HG03442 (cell line): ENCODE measurements at regions not wholly inside any gene's neighbourhood (a gene's known extent, or its start where the extent isn't known, plus 50 kb on each side); places are given as distances from the start of the nearest gene placed in this dataset.

Experiments used
- ATAC-seq: cut with Tn5 transposase; IDR thresholded peaks from one replicate; pipeline ENCODE4 v1.9.1; 2021; ENCODE audit warnings: mild to moderate bottlenecking, moderate library complexity; ENCODE audit not compliant: unreplicated experiment

DNA sequence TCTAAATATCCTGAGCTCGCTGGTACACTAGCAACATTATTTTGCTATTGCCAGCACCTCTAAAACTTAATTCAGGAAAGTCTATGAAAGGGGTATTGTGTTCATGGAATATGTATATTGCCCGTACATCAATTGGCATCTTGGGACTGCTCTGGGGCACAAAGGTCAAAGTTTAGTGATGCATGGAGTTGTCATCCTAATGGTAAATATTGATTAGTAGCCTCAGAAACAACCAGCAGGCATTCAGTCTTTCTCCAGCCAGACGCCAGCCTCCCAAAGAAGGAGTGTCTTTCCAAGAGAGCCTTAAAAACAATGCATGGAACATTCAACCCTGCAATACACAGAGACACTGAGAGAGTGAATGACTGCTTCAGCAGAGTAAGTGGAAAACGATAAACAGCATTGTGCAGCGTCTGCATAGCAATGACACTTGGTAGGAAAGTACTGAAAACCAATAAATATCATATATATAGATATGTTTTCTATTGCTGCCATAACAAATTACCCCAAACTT lies 377.3 kb downstream of the SHQ1 start:
- ATAC-seq, result no peak

DNA sequence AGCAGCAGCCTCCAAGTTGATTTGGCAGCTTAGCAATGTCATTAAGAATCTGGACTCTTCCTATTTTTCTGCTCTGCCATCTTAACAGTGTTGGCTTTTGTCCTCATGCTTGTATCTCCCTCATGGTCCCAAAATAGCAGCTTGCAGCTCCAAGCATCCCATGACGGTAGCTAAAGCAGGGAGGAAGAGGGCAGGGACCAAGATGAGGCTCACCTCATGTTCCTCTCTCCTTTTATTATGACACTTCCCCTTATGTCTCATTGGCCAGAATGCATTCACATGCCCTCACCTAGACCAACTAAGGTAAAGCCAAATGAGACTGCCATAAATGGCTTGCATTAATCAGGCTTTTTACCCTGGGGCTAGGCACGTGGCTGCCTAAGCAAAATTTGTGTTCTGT lies 382.4 kb downstream of the SHQ1 start:
- ATAC-seq, result no peak

DNA sequence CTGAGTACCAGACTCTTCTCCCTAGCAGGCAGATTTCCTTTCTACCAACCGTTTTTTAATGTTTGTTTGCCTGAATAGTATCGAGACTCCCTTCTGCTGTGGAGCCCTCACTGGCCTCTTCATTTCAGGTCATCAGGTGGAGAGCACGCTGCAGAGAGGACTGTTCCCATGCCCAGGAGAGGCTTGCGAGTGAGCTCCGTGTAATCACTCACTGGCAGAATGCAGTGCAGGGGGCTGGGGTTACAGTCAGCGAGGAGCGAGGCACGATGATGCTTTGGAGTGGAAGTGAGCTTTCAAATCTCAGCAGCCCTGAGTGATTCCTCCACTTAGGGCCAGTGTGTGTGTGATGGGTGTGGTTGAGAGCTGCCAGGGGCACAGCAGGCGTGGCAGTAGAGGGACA lies 385.2 kb downstream of the SHQ1 start:
- no peak for ATAC-seq

DNA sequence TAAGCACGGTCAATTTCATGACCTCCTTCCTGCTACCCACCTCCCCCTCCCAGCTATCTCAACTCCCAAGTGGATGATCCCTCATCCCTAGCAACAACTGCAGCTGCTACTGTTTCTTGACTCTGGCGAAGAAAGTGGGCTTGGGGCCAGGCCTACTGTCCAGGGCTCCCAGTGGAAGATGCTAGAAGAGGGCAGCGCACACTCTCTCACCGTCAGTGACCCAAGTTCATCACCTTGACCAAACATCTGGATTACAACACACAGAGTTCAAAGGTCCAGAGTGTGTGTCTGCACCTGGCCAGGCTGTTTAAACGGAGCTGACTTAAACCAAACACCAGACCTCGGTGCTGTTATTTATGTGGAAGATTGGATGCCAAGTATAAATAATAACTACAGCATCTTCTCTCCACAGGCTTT lies 385.6 kb downstream of the SHQ1 start:
- ATAC-seq, result no peak

DNA sequence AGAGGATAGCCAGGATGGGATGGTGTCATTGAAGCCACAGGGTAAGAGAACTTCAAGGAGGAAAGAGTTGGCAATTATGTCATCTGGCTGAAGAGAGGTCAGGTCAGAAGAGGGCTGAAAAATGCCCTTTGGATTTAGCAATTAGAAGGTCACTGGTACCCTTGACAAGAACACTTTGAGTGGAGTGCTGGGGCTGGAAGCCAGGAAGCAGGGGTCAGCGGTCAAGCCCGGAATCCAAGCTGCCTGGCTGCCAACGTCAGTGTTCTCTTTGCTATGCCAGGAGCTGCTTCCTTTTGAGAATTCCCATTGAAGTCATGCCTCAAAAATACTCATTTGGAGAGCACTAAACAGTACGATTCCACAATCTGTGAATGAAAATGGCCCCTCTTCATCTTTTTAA lies 386.5 kb downstream of the SHQ1 start:
- ATAC-seq, result no peak

DNA sequence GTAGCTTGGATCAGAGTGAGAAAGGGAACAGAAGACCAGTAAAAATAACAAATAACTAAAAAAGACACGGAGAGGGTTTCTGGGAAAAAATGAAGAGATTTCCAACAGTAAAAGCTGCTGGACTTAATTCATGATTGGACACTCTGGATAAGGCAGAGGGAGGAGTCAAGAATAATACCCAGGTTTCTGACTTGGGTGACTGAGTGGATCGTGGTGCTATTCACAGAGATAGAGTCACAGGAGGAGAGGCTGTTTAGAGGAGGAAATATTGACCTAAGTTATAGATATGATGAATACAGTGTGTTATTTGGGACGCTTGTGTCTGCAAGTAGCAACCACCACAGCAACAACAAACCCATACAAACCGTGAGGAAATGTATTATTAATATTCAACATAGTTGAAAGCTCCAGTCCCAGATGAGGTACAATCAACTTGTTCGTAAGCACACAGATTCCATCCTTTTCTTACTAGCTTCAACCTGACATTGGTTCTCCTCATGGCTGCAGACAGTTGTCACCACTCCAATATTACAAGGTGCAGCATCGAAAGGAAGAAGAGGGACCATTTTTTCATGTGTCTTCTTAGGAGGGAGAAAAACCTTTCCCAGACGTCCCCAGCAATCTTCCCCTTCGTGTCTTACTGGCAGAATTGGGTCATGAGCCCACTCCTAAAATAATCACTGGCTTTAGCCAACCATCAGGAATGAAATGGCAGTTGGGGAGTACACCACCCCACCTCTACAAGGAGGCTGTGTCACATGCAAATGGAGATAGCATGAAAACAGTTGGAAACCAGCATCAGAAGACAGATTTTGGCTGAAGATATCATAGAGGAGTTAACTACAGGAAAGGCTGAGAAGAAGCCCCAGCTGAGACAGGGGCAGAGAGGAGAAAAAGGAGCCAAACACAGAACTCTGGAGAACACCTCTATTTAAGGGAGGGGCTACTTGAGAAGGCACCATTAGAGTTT lies 387.8 kb downstream of the SHQ1 start:
- no peak for ATAC-seq

DNA sequence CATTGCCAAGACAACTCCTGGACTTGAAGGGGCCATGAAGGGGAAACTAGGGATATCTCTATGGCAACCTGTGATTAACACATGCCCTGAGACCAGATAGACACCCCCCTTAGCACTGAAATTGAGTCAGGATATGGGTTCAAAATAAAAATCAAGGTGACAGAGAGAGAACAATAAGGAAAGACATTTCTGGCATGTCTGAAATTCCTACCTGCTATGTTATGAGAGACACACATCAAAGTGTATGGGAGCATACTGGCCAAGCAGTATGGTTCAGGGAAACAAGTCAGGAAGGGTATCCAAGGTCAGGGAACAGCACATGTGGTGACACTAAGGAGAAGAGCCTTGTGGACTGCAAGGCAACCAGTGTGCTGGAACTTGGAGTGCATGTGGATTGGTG lies 388.7 kb downstream of the SHQ1 start:
- ATAC-seq, result no peak

DNA sequence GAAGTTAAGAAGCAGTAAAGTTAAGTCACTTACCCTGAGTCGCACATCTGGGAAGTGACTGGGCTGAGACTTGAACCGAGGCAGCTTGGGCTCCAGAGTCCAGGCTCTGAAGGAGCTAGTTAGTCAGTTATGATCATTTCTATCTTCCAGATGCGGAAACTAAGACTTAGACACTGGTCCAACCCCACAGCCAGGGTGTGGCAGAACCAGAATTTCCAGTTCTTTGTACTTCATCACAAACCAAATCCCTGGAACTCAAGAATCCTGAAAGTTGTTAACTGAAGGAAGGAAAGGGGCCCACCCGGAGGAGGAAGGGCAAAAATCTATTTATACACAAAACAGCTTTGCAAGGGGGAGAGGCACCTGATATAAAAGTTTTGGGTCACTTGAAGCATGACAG lies 389.9 kb downstream of the SHQ1 start:
- no peak for ATAC-seq

DNA sequence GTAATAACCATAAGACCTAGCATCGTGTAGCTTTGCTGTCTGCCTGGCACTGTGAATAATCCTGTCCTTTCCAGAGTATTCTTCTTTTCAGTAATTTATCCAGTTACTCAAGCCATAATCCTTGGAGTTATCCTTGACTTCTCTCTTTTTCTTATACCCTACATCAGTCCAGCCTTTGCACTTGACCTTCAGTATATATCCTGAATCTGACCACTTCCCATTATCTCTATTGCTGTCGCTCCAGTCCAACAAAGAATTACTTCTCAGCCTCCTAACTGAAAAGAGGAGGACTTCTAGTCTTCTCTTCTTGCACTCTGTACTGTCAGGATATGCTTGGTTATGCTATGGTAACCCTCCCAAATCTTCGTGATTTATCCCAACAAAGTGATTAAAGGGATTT lies 393.8 kb downstream of the SHQ1 start:
- ATAC-seq, result no peak

DNA sequence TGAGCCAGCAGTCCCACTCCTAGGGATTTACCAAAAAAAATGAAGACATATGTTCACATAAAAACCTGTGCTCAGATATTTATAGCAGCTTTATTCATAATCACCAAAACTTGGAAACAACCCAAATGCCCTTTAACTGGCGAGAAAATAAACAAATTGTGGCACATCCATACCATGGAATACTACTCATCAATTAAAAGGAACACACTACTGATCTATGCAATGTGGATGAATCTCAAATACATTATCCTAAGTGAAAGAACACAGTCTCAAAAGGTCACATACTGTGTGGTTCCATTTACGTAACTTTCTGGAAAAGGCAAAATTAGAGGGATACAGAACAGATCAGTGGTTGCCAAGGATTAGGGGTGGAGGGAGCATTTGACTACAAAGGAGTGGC lies 394.5 kb downstream of the SHQ1 start:
- no peak for ATAC-seq

DNA sequence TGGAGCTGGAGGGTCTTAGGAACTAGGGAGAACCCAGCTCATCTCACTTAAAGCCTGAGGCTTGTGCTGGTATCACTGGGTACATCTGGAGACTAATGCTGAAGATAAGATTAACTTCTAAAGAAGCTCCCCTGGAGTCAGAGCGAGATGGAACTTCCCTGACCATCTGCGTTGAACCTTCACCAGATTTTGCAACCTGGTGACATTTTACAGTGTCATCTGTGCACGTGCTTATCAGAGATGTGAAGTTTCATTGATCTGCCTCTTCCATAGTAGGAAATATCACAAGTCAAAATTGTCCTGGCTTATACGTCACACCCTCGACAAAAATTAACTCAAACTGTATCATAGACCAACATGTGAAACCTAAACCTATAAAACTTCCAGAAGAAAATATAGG lies 395.5 kb downstream of the SHQ1 start:
- ATAC-seq, result no peak

DNA sequence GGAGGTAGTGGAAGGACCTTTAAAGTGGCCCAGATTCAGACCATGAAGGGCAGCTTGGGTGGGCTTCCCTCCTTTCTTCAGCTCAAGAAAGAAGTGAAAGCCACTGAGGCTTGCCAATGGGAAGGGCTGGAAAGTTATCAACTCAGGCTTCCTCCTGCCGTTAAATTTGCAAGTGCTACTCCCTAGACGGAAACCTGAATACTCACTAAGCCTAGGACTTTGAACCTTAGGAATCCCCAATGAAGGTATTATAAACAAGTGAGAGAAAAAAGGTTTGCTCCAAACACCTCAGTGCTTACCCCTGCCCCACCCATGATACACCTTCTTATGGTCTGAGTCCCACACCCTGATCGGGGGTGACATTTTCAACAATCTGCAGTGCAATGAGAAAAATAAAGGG lies 396.4 kb downstream of the SHQ1 start:
- ATAC-seq, result no peak

DNA sequence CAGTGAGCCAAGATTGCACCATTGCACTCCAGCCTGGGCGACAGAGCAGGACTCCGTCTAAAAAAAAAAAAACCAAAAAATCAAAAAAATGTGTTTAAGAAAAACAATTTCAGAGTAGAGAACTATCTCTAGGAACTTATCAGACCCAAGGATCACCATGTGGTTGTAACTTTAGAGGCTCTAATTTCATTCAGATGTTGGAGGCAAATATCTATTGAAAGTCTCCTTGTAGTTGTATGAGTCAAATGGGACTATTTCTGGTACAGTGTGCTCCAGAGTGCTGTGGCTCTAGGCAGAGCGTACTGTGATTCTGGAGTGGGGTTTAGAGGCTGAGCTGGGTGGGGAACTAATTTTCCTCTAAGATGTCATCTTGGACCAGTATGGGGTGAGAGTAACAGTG lies 398.7 kb downstream of the SHQ1 start:
- ATAC-seq, result no peak

DNA sequence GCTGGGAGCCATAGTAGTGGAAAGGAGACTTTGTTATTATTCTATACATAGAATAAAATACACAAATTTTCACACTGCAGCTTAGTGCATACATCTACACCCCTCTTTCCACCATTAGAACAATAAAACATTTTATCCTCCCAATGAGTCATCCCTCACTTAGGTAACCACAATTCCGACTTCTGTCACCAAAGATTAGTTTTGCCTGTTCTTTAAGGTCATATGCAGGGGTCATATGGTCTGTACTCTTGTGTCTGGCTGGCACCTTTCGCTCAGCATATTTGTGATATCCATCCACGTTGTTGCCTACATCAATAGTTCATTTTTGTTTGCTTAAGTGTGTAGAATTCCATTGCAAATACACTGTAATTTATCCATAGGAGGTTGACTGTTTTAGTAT lies 399.4 kb downstream of the SHQ1 start:
- ATAC-seq, result no peak

DNA sequence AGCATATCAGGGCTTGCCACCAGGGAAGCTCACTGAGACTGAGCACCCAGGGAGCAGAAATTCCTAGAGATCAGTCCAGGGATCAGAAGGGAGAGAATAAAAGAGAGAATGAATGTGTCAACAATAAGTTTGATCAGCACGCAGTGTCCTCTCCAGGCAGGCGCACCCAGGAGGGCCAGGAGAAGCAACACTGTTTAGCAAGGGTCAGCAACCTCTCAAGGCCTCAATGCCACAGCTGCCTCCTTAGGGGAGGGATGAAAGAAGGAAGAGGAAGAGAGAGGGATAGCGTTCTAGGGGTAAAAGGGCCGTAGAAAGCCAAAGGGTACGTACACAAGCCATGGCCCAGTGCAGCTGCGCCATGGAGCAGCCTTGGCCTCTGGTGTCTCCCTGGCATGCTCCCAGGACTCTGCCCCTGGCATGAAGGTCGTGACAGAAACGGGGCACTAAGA lies 399.8 kb downstream of the SHQ1 start:
- ATAC-seq, result no peak

DNA sequence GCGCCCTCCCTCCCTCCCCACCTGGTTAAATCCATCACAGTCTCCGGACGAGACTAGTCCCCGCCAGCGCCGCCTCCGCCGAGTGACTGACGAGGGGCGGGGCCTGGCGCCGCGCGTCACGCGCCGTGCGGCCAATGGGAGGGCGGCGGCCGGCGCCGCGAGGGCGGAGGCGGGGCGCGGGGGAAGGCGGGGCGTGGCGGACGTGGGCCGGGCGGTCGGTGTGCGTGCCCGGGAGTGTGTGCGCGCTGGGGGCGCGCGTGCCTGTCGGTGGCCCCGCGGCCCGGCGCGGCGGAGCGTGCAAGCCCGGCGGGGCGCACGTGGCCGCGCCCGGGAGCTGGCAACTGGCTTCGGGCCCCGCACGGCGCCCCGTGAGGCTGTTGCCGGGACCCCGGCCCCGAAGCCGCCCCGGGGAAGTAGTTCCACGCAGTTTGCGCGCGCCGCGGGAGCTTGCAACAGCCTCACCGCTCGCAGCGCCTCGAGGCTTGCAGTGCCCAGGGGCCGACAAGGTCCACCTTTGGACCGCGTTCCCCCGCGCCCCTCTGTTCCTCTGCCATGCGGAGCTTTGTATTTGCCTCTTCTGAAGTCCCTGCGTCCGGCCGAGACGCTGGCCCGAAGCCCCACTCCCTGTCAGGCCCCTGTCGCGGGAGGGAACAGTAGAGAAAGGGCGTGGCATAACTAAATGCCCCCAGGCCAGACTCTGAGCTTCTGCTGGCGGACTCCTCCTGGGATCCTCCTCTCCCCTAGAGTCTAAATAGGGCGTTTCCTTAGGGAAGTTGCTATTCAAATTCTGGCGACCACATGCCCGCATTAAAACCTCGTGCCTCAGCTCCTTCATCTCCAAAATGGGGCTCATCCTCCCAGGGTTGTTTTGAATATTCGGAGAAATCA lies 400.9 kb downstream of the SHQ1 start:
- ATAC-seq, result peak; percentile 82

DNA sequence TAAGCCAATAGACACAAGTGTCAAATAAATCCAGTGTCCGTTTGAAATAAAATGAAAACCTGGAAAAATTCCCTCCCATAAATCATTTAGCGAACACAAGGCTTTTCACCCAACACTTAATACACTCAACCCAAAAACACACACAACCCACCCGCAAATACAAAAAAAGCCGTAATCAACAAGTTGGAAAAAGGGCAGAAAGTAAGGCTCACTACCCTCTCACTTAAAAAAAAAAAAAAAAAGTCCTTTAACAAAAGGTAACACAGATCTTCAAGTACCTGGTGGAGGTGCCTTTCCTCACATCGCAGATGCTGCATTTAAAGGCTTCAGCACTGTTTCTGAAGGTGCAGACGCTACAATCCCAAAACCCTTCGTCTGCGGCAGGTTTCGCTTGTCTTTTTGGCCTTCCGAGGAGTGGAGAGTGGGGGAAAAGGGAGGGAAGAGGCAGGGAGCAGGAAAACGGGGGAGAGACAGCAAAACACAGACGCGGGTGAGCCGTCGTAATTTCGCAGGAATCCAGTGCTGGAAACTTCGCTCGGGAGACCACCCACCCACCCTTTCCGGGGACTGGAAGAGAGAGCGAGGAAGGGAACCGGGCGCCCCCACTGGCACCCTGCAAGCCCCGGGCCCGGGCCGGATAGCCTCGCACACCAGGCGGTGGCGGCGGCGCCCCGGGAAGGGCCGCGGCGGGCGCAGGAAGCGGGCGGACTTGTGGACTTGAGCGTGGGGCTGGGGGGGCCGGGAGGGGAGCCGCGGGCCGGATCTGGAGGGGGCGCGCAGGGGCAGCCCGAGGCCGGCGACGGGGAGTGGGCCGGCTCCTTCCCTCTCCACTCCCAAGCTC lies 401.8 kb downstream of the SHQ1 start, which contains the start of gene RYBP:
Gene RYBP (minus strand): TSS at position 404 of the 841 bp plus-strand sequence.
- ATAC-seq, result peak; percentile 26

DNA sequence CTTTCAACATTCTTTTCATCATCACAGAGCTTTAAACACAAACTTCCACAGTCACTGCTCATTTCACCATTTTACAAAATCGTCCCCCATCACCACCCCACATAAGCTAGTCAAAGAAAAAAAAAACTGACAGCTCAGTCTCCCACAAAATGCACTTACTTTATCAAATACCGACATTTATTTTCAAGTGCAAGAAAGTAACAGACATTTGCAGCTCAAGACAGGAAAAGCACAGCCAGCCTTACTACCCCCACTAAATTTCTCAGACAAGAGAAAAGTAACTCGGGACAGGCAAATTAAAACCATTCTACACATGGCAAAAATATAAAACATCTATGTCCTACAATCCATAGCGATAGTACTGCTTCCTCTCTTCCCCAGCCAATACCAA lies 402.4 kb downstream of the SHQ1 start:
- ATAC-seq, result no peak

DNA sequence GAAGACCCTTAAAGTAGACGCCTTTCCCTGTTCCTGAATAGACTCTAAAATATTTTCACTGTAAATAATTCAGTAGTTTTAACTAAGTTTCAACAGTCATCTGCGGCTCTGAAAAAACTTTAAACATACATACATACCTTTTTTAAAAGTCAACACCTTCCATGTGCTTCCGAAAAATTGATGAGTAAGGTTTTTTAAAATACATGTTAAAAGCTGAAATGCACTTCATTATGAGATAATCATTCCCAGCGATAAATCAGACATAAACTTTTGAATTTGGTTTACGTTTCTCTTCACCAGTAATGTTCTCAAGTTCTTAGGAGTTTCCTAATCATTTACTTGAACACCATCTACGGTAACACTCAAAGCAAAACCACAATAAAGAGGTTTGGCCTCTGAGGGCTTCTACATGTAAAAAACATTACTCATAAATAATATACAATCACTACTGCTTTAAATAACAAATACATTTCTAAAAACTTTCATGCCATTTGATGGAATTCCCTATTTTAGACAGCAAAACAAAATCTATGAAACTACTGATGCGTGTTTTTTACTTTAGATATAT lies 403.5 kb downstream of the SHQ1 start:
- ATAC-seq, result no peak

DNA sequence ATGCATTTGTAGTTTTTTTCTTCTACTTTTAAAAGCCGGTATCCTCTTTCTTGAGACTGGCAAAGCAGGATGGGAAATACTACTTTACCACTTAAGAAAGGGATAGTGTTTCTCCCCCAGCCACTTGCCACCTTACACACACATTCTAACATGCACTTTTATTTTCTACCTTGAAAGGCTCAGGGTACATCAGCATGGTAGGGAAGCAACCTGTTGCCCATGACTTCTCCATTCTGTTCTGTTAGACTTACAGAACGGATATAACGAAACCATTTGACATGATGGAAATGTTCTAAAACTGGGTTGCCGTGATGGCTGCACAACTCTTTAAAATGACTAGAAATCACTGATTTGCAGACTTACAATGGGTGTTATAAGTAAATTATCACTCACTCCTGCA lies 405.5 kb downstream of the SHQ1 start:
- no peak for ATAC-seq
